Coronary artery (tissue), 2 donors: ENCODE measurements at regions not wholly inside any gene's neighbourhood (a gene's known extent, or its start where the extent isn't known, plus 50 kb on each side); places are given as distances from the start of the nearest gene placed in this dataset.

Source experiments
- DNase-seq: peaks from one replicate; pipeline ENCODE4 v3.0.0-alpha.2; 2017; ENCODE audit warnings: low spot score
- H3K27ac ChIP-seq, 2 donors: fragments of 200-600 bp; sonication (generic); one replicate each; pipeline ENCODE4 v1.5.1; 2016 to 2019
- H3K4me3 ChIP-seq: fragments of 200-600 bp; sonication (generic); 2 replicates; pipeline ENCODE4 v1.5.1; 2016; ENCODE audit warnings: mild to moderate bottlenecking, moderate library complexity
- TF ChIP-seq, protein P1 (sequence below): fragments of 200-600 bp; sonication (generic); IDR thresholded peaks from one replicate; pipeline ENCODE4 v1.5.1; 2019; ENCODE audit warnings: antibody characterized with exemption

- TF ChIP-seq, protein P1, sequence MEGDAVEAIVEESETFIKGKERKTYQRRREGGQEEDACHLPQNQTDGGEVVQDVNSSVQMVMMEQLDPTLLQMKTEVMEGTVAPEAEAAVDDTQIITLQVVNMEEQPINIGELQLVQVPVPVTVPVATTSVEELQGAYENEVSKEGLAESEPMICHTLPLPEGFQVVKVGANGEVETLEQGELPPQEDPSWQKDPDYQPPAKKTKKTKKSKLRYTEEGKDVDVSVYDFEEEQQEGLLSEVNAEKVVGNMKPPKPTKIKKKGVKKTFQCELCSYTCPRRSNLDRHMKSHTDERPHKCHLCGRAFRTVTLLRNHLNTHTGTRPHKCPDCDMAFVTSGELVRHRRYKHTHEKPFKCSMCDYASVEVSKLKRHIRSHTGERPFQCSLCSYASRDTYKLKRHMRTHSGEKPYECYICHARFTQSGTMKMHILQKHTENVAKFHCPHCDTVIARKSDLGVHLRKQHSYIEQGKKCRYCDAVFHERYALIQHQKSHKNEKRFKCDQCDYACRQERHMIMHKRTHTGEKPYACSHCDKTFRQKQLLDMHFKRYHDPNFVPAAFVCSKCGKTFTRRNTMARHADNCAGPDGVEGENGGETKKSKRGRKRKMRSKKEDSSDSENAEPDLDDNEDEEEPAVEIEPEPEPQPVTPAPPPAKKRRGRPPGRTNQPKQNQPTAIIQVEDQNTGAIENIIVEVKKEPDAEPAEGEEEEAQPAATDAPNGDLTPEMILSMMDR = no peak
- DNase-seq = no peak
Measured at GRCh38 chr2:59684771-59685166, 868.7 kb downstream of the BCL11A start.

DNA sequence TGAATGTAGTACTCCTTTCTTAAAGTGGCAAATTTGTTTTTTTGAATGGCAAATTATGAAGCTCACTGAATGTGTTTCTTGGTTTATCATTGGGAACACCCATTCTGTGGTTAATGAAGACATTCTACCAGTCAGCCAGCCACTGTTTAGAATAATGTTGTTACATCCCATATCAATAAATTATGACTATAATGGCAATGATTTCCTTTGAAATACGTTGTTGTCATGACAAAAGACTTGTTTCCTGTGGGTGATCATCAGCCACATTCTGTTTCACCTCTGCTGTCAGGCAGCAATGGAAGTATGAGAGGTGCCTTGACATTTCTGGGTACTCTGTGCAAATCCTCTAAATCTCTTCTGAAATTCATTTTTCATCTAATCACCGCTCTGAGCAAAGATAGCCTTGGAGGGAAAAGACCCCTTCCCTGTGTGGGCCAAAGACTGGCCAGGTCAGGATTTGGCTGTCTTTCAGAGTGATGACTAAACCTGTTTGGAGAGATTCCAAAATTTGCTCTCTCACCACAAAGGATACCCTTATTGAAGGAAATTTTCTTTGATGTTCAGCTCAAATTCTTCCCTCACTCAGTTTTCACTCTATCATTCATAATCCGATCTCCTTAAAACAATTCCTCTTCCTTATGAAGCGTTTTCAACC, 869.2 kb downstream of the BCL11A start:
- TF ChIP-seq, protein P1 = no peak
- no peak for DNase-seq
- no peak overlapping the region for H3K4me3 ChIP-seq
- no peak overlapping the region for H3K27ac ChIP-seq

More at GRCh38 chr2:59684771-59685166, 868.7 kb downstream of the BCL11A start:
- no peak overlapping the region for H3K4me3 ChIP-seq
- no peak overlapping the region for H3K27ac ChIP-seq

GRCh38 chr2:59680863-59681262, 872.6 kb downstream of the BCL11A start:
- Histone ChIP-seq H3K4me3 (no peak overlapping the region), H3K27ac (no peak overlapping the region)
- TF ChIP-seq, protein P1 = no peak
- no peak for DNase-seq

GRCh38 chr2:59677158-59677557, 876.3 kb downstream of the BCL11A start:
- TF ChIP-seq, protein P1 = no peak
- H3K4me3 ChIP-seq = no peak overlapping the region
- DNase-seq = no peak
- H3K27ac ChIP-seq = no peak overlapping the region

GRCh38 chr2:59674100-59674499, 879.4 kb downstream of the BCL11A start:
- TF ChIP-seq, protein P1 = no peak
- Histone ChIP-seq H3K27ac (no peak overlapping the region), H3K4me3 (no peak overlapping the region)
- DNase-seq = no peak

DNA sequence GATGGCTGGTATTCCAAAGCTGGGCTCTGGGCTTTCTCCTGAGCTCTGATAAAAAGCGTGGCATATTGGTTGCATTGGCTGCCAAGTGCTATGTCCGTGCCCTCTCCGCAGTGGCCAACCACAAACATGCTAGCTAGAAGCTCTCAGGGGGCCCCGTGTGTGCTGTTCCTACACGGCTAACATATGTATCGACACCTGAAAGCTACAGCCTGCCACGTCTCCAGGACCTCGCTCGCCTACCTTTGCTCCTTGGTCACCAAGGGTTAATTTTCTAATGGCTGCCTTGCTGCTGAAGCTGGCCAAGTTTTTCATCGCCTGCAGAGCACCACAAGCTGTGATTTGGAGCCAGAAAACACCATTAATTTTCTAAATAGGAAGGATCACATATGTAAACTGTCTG, 888.4 kb downstream of the BCL11A start:
- TF ChIP-seq, protein P1 = no peak
- H3K4me3 ChIP-seq = no peak overlapping the region
- DNase-seq = no peak

GRCh38 chr2:59662127-59662861, 891.2 kb downstream of the BCL11A start:
- DNase-seq = no peak
- TF ChIP-seq, protein P1 = no peak
- Histone ChIP-seq H3K27ac (no peak overlapping the region), H3K4me3 (no peak overlapping the region)

More for the DNA sequence above, 888.4 kb downstream of the BCL11A start:
- H3K27ac ChIP-seq = no peak overlapping the region
